OCI-LY3 (cell line): ENCODE measurements at regions not wholly inside any gene's neighbourhood (a gene's known extent, or its start where the extent isn't known, plus 50 kb on each side); places are given as distances from the start of the nearest gene placed in this dataset.

Source experiments
- H2AFZ ChIP-seq: fragments of 200-600, 300-600 bp; shearing (Covaris generic); 2 replicates; pipeline ENCODE4 v1.6.0; 2014; ENCODE audit warnings: antibody characterized with exemption, low read depth, low read length
- H3K27ac ChIP-seq: fragments of 200-600, 300-600 bp; sonication (generic); 2 replicates; pipeline ENCODE4 v1.5.1; 2014; ENCODE audit warnings: mild to moderate bottlenecking, low read length, moderate library complexity, mixed read lengths
- H3K27me3 ChIP-seq: fragments of 200-600, 300-600 bp; sonication (generic); 2 replicates; pipeline ENCODE4 v1.6.1; 2014; ENCODE audit warnings: low read depth, low read length, mixed read lengths
- H3K36me3 ChIP-seq: fragments of 200-600, 300-600 bp; sonication (generic); replicated peaks from 2 replicates; pipeline ENCODE3; 2014; ENCODE audit warnings: low read depth, low read length, mixed read lengths
- H3K4me1 ChIP-seq: fragments of 300-600, 200-600 bp; sonication (generic); 2 replicates; pipeline ENCODE4 v1.6.1; 2014; ENCODE audit warnings: low read length, mixed read lengths
- H3K4me2 ChIP-seq: fragments of 200-600, 300-600 bp; sonication (generic); 2 replicates; pipeline ENCODE4 v1.6.1; 2014; ENCODE audit warnings: low read length, mixed read lengths
- H3K4me3 ChIP-seq: fragments of 300-600, 200-600 bp; sonication (generic); 2 replicates; pipeline ENCODE4 v1.5.1; 2014; ENCODE audit warnings: antibody characterized with exemption, mild to moderate bottlenecking, low read length, moderate library complexity
- H3K79me2 ChIP-seq: fragments of 300-600, 200-600 bp; shearing (Covaris generic); 2 replicates; pipeline ENCODE4 v1.6.1; 2014; ENCODE audit warnings: mild to moderate bottlenecking, low read length, mixed read lengths
- H3K9ac ChIP-seq: fragments of 300-600, 200-600 bp; shearing (Covaris generic); 2 replicates; pipeline ENCODE4 v1.6.0; 2014; ENCODE audit warnings: mild to moderate bottlenecking, low read length, moderate library complexity
- H3K9me3 ChIP-seq: fragments of 200-600, 300-600 bp; shearing (Covaris generic); 2 replicates; pipeline ENCODE4 v1.6.1; 2014; ENCODE audit warnings: low read length, mixed read lengths; ENCODE audit not compliant: insufficient read depth
- H4K20me1 ChIP-seq: fragments of 200-600, 300-600 bp; sonication (generic); 2 replicates; pipeline ENCODE4 v1.6.1; 2016; ENCODE audit warnings: low read length, mixed read lengths; ENCODE audit not compliant: insufficient read depth
- CTCF ChIP-seq: fragments of 200-600, 300-600 bp; sonication (generic); IDR thresholded peaks from 2 replicates; pipeline ENCODE4 v1.5.1; 2014; ENCODE audit warnings: antibody characterized with exemption, low read length, low read depth
- EZH2phosphoT487 ChIP-seq: fragments of 200-600 bp; shearing (Covaris generic); IDR thresholded peaks from 2 replicates; pipeline ENCODE4 v1.6.1; 2018; ENCODE audit warnings: antibody characterized with exemption, mixed run types, low read depth

GRCh38 chr2:9091811-9092210 lies 88.3 kb upstream of the MBOAT2 start:
- Histone ChIP-seq H3K79me2 (no peaks in the 10 kb centered on the region), H3K9me3 (no peaks in the 10 kb centered on the region), H3K27ac (no peak overlapping the region), H3K4me2 (peak overlapping the region; percentile 48), H3K9ac (no peak overlapping the region), H4K20me1 (no peaks in the 10 kb centered on the region; the same call in 1 of the 2 replicates), H3K36me3 (no peaks in the 10 kb centered on the region), H2AFZ (no peak overlapping the region), H3K4me3 (no peak overlapping the region), H3K27me3 (peaks cover 23% of the 10 kb centered on the region), H3K4me1 (peaks cover 21% of the 10 kb centered on the region)
- no peak for TF ChIP-seq EZH2phosphoT487
- no peak for TF ChIP-seq CTCF

DNA sequence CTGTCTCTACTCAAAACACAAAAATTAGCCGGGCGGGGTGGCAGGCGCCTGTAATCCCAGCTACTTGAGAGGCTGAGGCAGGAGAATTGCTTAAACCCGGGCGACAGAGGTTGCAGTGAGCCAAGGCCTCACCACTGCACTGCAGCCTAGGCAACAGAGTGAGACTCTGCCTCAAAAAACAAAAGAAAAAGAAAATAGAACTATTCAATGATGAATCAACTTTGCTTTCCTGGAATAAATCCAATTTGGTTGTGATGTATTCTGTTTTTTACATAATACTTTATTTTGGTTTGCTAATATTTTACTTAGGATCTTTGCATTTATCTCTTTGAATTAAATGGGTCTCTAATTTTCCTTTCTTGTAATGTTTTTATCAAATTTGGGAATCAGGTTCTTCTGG lies 86.3 kb upstream of the MBOAT2 start:
- H3K79me2 ChIP-seq = no peaks in the 10 kb centered on the region
- no peak overlapping the region for H3K27ac ChIP-seq

DNA sequence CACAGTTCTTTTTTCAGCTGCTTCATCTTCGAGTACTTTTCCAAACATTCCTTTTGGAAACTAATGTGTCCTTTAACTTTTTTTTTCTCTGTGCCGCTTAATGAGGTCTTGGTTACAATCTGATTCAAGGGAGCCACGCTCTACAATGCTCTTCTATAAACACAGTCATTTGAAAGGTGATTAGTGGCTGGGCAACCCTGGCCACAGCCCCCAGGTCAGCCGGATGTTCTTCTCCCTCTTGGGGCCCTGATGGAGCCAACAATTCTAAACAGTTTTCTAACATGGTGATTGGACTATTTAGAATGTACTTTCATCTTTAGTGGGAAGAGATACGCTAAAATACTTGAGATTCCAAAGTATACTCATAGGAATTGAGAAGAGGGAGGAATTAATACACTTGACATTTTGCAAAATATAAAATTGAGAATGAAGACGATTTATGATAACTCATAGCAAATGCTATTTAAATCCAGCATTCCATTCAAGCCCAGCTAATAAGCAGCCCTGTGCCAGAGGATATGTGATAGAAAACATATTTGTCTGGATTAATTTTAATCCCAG lies 83.7 kb upstream of the MBOAT2 start:
- H2AFZ ChIP-seq = no peak overlapping the region
- H3K4me3 ChIP-seq = no peak overlapping the region
- no peak overlapping the region for H3K4me2 ChIP-seq
- TF ChIP-seq CTCF (no peak), EZH2phosphoT487 (no peak)
- H3K9ac ChIP-seq = no peak overlapping the region
- no peaks in the 10 kb centered on the region for H3K36me3 ChIP-seq
- no peaks in the 10 kb centered on the region for H4K20me1 ChIP-seq
- peaks cover 2% of the 10 kb centered on the region; the same call in 1 of the 2 replicates for H3K9me3 ChIP-seq
- no peaks in the 10 kb centered on the region for H3K79me2 ChIP-seq
- peaks cover 14% of the 10 kb centered on the region; the same call in 1 of the 2 replicates for H3K27me3 ChIP-seq
- H3K27ac ChIP-seq = no peak overlapping the region
- peaks cover 6% of the 10 kb centered on the region for H3K4me1 ChIP-seq

More for the DNA sequence above, 86.3 kb upstream of the MBOAT2 start:
- Histone ChIP-seq H3K36me3 (no peaks in the 10 kb centered on the region), H3K9ac (no peak overlapping the region), H3K4me3 (no peak overlapping the region), H3K4me1 (peaks cover 21% of the 10 kb centered on the region), H3K27me3 (peaks cover 30% of the 10 kb centered on the region), H4K20me1 (no peaks in the 10 kb centered on the region; the same call in 1 of the 2 replicates), H3K9me3 (no peaks in the 10 kb centered on the region), H3K4me2 (no peak overlapping the region), H2AFZ (no peak overlapping the region)
- TF ChIP-seq EZH2phosphoT487 = no peak
- no peak for TF ChIP-seq CTCF

GRCh38 chr2:9086465-9086864 lies 83.0 kb upstream of the MBOAT2 start:
- Histone ChIP-seq H2AFZ (no peak overlapping the region), H3K9me3 (peaks cover 9% of the 10 kb centered on the region; the same call in 1 of the 2 replicates), H3K4me2 (no peak overlapping the region), H3K4me1 (no peaks in the 10 kb centered on the region), H3K27ac (no peak overlapping the region), H3K4me3 (no peak overlapping the region), H3K36me3 (no peaks in the 10 kb centered on the region), H3K79me2 (no peaks in the 10 kb centered on the region), H3K27me3 (peaks cover 14% of the 10 kb centered on the region; the same call in 1 of the 2 replicates), H4K20me1 (no peaks in the 10 kb centered on the region), H3K9ac (no peak overlapping the region)
- TF ChIP-seq CTCF (no peak), EZH2phosphoT487 (no peak)
